ENCODE measurements at regions not wholly inside any gene's neighbourhood (a gene's known extent, or its start where the extent isn't known, plus 50 kb on each side); places are given as distances from the start of the nearest gene placed in this dataset.

GRCh38 chr12:131211340-131211938, 257.7 kb downstream of the ADGRD1 start:
- no peak for TF ChIP-seq CTCF (IDR thresholded peaks at IDR 0.05)
- no peak for TF ChIP-seq EZH2 (IDR thresholded peaks at IDR 0.05)
- no peak for TF ChIP-seq EZH2phosphoT487 (IDR thresholded peaks at IDR 0.05)
